ENCODE measurements at regions not wholly inside any gene's neighbourhood (a gene's known extent, or its start where the extent isn't known, plus 50 kb on each side); places are given as distances from the start of the nearest gene placed in this dataset.

- WGBS (ENCODE audit: low lambda C conversion rate), result 91% methylated on average over 1 of the region's 1 CpG
- CTCF ChIA-PET (ENCODE audit: low intra/inter-chr PET ratio, low total read pairs), result no interaction called here
- Histone ChIP-seq H3K4me1 (ENCODE audit: insufficient read depth, low read length) (no peaks in the 10 kb centered on the region), H3K9me3 (ENCODE audit: low read length) (no peaks in the 10 kb centered on the region), H3K36me3 (replicated peaks in 1 of 2; ENCODE audit: control insufficient read depth in 1 of 2, insufficient read depth in 2 of 2, low read length in 2 of 2) (no peaks in the 10 kb centered on the region), H3K79me2 (ENCODE audit: insufficient read depth, low read length) (no peaks in the 10 kb centered on the region), H3K4me3 (replicated peaks in 1 of 3; ENCODE audit: insufficient read depth in 1 of 3, low read depth in 2 of 3, low read length in 3 of 3) (no peak overlapping the region), H3K27ac (ENCODE audit: extremely low read length, insufficient read depth, low read length) (no peak overlapping the region), H4K20me1 (ENCODE audit: insufficient read depth, low read length) (no peaks in the 10 kb centered on the region), H3K27me3 (ENCODE audit: control insufficient read depth in 1 of 2, insufficient read depth in 2 of 2, low read length in 2 of 2) (no peaks in the 10 kb centered on the region), H2AFZ (ENCODE audit: low read length) (no peak overlapping the region), H3K4me2 (ENCODE audit: low read depth, low read length) (no peak overlapping the region), H3K9ac (ENCODE audit: insufficient read depth, low read depth, low read length) (no peak overlapping the region)
- DNase-seq (ENCODE audit: low spot score), result no peak
- FAIRE-seq, result no peak
- in situ Hi-C loops (cut with HindIII; ENCODE audit: extremely low pct_ligation_motif_present, low pct_unique_long_range_greater_than_20kb) (no loop called here), intact Hi-C loops (cut with micrococcal nuclease; ENCODE audit: unreplicated experiment) (no loop called here)
- BruUV-seq (replicated peaks), result no TSS peak
- POLR2A ChIA-PET, result no interaction called here
- TF ChIP-seq ZNF367 (CRISPR knock-in tag; IDR thresholded peaks at IDR 0.05; ENCODE audit: borderline replicate concordance) (no peak), CEBPB (IDR thresholded peaks at IDR 0.05; ENCODE audit: borderline replicate concordance, low read depth, low read length) (peak; percentile 30; the same call in 1 of the 2 replicates)
- no peak for ATAC-seq
Observed at GRCh38 chr13:70736622-70737317, 628.5 kb upstream of the KLHL1 start.

GRCh38 chr13:70732611-70733010 is 624.4 kb upstream of the KLHL1 start:
- Histone ChIP-seq H4K20me1 (ENCODE audit: insufficient read depth, low read length) (no peaks in the 10 kb centered on the region), H3K9me3 (ENCODE audit: low read length) (no peaks in the 10 kb centered on the region), H2AFZ (ENCODE audit: low read length) (no peak overlapping the region), H3K36me3 (replicated peaks in 1 of 2; ENCODE audit: control insufficient read depth in 1 of 2, insufficient read depth in 2 of 2, low read length in 2 of 2) (no peaks in the 10 kb centered on the region), H3K27me3 (ENCODE audit: control insufficient read depth in 1 of 2, insufficient read depth in 2 of 2, low read length in 2 of 2) (no peaks in the 10 kb centered on the region), H3K4me2 (ENCODE audit: low read depth, low read length) (no peak overlapping the region), H3K4me1 (ENCODE audit: insufficient read depth, low read length) (no peaks in the 10 kb centered on the region), H3K79me2 (ENCODE audit: insufficient read depth, low read length) (no peaks in the 10 kb centered on the region), H3K4me3 (replicated peaks in 1 of 3; ENCODE audit: insufficient read depth in 1 of 3, low read depth in 2 of 3, low read length in 3 of 3) (no peak overlapping the region), H3K9ac (ENCODE audit: insufficient read depth, low read depth, low read length) (no peak overlapping the region), H3K27ac (ENCODE audit: extremely low read length, insufficient read depth, low read length) (no peak overlapping the region)
- intact Hi-C loops (cut with micrococcal nuclease; ENCODE audit: unreplicated experiment), result no loop called here
- 3% methylated on average over 2 of the region's 2 CpGs for WGBS (ENCODE audit: low lambda C conversion rate)
- in situ Hi-C loops (cut with HindIII; ENCODE audit: extremely low pct_ligation_motif_present, low pct_unique_long_range_greater_than_20kb), result no loop called here
- TF ChIP-seq SOX6 (IDR thresholded peaks at IDR 0.05) (no peak), SOX6 (CRISPR knock-in tag; IDR thresholded peaks at IDR 0.05) (no peak), DZIP1 (CRISPR knock-in tag; IDR thresholded peaks at IDR 0.05) (no peak), ZNF225 (CRISPR knock-in tag; IDR thresholded peaks at IDR 0.05) (no peak), ASH2L (IDR thresholded peaks at IDR 0.05; ENCODE audit: insufficient read length, low read depth, low read length) (no peak), TARDBP (CRISPR knock-in tag; IDR thresholded peaks at IDR 0.05) (no peak), CSRNP1 (CRISPR knock-in tag; IDR thresholded peaks at IDR 0.05) (no peak), ZSCAN25 (CRISPR knock-in tag; IDR thresholded peaks at IDR 0.05) (no peak), THYN1 (CRISPR knock-in tag; IDR thresholded peaks at IDR 0.05; ENCODE audit: borderline replicate concordance, low read depth) (no peak), NFKB2 (CRISPR knock-in tag; IDR thresholded peaks at IDR 0.05; ENCODE audit: borderline replicate concordance) (no peak), ZNF772 (CRISPR knock-in tag; IDR thresholded peaks at IDR 0.05) (no peak), ZSCAN12 (CRISPR knock-in tag; IDR thresholded peaks at IDR 0.05) (no peak), ZNF34 (CRISPR knock-in tag; IDR thresholded peaks at IDR 0.05; ENCODE audit: borderline replicate concordance) (no peak)
- no peak for ATAC-seq
- no peak for FAIRE-seq
- POLR2A ChIA-PET, result no interaction called here
- no peak for DNase-seq (ENCODE audit: low spot score)
- no TSS peak for BruUV-seq (replicated peaks)
- CTCF ChIA-PET (ENCODE audit: low intra/inter-chr PET ratio, low total read pairs), result no interaction called here
